SKM-1 treated with dmso at 0.1 percent for 144 hours (cell line): ENCODE measurements at regions not wholly inside any gene's neighbourhood (a gene's known extent, or its start where the extent isn't known, plus 50 kb on each side); places are given as distances from the start of the nearest gene placed in this dataset.

ENCODE experiments used
- DNase-seq: peaks from one replicate; lab custom pipeline; 2025; ENCODE audit not compliant: unreplicated experiment; lab: John Stamatoyannopoulos, UW

DNA sequence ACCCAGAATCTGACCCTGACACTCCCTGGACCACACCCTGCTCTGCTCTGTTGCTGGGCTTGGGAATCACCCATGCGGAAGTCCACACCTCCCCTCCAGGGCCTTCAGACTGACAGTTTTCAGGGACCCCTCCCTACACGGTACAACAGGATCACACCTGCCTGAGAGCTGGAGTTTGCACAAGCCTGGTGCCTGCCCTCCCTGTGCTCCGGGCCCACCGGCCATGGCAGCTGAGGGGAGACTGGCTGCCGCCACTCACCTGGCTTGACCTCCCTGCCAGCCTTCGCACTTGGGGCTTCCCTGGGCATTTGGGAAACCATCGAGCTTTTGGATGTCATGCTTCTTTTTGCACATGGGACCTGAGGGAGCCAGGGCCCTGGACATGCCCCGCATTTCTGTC, 95.9 kb upstream of the ANKRD34C start:
- no peak for DNase-seq

DNA sequence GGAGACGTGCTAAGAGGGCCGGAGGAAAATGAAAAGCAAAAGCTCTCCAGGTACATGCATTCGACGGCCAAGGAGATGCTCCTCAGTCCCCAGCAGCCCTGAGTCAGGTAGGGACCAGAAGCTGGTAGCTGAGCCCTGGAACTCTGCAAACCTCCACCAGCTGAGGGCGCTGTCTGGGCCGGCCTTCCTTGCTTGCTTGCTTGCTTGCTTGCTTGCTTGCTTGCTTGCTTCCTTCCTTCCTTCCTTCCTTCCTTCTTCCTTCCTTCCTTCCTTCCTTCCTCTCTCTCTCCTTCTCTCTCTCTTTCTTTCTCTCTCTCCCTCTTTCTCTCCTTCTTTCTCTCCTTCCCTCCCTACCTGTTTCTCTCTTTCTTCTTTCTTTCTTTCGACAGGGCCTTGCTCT, 94.6 kb upstream of the RASGRF1 start:
- DNase-seq: no peak

DNA sequence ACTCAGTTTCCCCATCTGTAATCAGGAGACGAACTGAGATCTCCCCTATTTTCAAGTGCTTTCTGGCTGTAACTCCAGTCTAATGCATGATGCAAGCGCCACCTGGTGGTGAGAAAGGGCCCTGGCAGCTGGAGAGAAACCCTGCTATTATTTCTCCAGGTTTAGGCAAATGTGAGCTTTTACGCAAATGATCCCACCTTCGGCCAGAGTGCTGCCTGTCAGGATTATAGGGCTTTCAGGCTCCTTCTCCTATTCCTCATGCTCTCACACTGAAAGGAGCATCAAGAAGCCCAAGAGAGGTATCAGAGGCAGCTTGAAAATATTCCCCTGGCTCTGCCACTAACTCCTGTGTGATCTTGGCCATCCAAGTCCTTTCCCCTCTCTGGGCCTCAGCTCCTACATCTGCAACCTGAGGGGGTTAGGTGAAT, 93.9 kb upstream of the RASGRF1 start:
- peak; percentile 28 for DNase-seq

DNA sequence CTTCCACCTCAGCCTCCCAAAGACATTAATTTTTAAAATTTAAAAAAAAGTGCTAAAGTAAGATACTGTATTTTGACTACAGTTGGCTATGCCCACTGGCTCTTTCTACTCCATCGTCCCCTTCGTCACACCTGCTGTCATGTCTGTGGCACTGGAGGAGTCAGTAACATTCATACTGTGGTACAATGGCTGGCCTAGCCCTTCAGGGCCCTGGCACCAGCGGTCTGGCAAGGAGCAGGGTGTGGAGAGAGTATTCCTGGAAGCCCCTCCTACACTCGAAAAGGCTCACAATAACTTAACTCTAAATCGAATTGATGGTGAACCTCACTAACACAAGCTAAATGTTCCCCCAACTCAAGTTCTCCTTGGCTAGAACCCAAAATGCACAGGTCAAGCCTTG, 89.7 kb upstream of the RASGRF1 start:
- DNase-seq: no peak

DNA sequence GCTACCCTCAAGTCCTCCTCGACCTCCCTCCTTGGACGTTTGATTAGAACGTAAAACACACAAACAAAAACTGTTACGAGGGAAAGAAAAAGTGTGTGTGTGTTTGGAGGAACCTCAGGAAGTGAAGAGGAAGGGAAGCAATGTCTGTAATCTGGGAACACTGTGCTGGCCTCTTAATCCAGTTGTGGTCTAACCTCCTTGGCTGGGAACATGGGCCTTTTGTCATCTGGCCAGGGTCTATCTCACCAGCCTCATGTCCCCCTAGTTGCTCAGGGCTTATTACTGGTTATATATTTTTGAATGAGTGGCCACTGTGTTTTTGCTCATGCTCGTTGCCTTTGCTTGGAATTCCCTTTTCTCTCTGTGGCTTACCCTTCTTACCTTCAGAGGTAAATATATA, 89.0 kb upstream of the RASGRF1 start:
- no peak for DNase-seq

DNA sequence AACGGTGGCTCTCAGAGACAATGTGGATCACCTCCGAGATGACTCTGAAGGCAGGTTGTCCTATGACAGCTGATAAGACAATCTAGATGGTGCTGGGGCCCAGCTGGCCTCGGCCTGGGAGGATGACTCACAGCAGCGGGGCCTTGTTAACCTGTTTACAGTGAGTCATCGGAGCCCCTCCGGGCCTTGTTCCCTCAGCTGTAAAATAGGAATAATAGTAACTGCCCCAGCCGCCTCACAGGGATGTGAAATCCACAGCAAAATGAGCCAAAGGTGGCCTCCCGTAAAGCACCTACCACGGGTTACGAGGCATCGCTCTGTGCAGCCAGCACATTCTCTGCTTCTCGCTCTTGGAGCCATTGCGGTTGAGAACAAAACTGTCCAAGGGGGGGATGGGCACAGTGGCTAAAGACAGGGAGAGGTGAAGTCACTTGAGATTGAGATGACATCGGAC, 88.6 kb upstream of the RASGRF1 start:
- no peak for DNase-seq

DNA sequence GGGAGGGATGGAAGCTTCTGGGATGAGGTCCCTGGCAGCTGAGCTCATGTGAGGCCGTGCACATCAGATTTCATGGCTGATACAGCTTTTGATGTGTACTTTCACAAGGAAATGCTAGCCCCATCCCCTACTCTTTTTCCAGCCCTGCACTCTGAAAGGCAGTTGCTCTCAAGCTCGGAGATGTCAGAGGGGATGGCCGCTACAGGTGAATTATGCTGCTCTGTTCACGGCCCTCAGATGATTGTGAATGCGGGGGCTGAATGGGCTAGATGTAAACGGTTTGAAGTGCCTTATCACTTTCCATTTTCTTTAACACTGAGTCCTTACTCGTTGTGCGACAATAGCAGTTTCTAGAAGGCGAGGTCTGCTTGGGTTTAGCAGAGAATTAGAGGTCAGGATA, 88.0 kb upstream of the RASGRF1 start:
- DNase-seq: no peak

DNA sequence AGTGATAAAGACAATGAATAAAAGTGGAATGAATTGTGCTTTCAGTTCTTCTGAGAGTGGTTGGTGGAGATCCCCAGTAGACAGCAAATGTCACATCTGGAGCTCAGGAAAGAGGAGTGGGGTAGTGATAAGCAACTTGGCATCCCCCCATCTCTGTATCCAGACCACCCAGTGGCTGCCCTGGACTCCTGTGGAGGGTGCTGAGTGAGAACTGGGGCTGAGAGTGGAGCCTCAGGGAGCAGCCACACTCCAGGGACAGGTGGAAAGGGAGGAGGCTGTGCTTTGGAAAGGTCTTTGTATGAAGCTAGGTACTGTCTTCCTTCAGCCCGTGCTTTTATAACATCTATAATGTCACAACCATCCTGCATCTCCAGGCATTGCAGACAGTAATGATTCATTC, 85.6 kb upstream of the RASGRF1 start:
- DNase-seq: no peak

DNA sequence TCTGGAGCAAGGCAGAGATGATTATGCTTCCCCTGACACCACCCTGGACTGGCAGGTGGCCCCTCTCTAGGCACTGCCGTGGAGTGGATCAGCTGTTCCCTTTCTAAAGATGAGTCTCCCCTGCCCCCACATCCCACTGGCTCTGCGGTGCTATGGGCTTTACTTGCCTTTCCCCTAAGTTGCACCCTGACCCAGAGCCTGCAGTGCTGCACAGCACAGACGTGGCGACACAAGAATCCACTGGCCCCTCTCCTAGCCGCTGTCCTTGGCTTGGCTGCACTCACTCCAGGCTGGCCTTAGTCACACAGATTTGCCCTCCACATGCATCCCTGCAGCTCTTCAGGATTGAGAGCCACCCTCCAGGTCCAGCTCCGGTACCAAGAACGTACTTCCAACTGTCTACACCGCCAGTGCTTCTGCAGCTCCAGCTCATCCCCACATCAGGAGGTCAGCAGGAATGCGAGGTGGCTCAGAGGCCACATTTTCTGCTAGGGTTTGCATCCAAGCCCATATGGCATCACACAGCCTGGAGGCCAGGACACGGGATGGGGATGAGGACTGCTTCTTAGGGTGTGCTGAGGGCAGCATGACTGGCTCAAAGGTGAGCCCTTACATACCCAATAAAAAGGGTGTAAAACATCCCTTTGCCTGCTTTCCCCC, 82.4 kb upstream of the RASGRF1 start:
- no peak for DNase-seq

DNA sequence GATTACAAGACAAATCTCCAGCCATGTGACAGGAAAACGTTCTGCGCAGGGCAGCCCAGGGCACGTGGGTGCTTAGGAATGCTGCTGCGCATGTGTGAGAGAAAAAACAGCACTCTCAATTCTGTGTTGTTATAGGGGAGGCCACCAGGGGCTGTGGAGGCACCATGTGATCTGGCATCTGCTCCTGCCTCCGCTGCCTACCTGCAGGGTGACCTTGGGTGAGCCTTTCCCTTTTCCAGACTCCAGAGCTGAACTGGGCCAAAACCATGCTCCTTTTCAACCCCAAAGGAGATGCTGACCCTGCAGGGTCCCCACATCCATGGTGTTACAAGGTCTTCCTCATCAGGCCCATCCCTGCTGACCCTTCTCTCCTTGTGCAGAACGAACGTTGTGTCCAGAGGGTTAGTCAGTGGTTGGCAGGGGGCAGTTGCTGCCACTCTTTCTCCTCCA, 81.5 kb upstream of the RASGRF1 start:
- DNase-seq: no peak

DNA sequence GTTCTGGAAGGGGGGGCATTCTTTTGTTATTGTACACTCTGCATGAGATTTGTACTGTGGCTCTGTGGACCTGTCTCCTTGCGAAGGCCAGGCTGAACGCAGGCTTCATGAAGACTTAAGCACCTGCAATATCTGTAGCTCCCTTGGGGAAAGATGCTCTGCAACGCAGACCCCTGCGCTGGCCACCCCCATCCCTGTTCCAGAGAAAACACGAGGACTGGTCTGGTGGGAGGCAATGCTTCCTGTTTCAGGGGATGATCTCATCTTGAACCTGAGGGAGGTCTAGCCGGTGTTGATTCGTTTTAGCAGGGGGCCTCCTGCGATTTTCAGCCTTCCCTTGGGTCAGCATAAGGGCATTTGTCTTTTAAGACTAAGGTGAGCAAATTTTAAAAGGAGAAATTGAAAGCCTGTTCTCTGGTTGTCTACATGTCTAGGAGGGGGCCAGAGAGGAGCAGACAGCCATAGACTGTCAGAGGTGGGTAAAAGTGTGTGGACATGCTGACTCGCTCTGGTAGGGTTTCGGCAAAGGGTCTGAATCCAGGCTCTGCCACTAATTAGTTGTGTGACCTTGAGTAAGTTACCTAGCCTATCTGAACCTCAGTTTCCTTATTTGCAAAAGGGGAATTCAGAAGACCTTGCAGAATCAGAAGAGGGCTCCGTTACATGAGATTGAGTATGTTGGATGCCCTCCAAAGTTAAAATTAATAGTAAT, 80.9 kb upstream of the RASGRF1 start:
- no peak for DNase-seq

DNA sequence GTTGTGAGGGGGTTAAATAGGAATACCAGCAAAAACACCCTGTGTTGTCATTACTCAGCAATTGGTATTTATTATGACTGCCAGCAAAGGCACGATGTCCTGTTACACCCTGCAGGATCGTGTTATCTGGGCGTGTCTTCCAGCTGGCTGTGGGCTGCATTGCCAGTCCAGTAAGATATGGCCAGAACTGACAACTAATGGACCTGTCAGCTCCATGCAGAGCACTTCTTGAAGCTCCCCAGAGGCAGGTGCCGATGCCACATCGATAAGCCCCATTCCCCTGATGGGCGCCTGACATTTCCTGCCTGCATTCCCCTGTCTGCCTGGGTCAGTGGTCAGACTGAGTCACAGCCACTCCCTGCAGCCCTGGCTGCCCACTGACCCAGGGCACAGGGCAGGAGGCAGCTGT, 79.7 kb upstream of the RASGRF1 start:
- DNase-seq: no peak

DNA sequence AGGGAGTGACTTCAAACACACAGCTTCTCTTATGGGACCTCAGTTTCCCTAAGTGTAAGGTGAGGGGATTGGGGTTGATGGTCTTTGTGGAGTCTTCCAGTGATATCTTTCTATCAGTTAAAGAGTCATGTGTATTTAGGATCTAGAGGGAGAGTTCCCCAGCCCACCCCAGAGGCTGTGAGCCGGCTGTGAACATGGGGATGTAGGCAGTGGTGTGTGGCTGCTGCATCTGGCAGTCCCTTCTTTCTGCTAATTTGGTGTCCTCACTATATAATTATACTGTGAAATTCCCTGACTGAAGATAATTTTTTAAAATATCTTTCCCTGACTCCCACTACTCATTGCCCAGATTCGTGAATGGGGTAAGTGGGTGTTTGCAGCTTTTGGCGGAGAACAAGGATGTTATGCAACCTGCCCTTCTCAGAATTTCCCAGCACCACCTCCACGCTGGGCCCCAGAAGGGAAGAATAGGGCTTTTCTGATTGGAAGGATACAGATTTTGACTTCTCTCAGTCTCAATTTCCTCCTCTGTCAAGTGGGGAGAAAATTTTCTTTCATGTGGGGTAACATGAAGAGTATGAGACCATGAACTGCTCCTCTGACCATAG, 79.0 kb upstream of the RASGRF1 start:
- no peak for DNase-seq

DNA sequence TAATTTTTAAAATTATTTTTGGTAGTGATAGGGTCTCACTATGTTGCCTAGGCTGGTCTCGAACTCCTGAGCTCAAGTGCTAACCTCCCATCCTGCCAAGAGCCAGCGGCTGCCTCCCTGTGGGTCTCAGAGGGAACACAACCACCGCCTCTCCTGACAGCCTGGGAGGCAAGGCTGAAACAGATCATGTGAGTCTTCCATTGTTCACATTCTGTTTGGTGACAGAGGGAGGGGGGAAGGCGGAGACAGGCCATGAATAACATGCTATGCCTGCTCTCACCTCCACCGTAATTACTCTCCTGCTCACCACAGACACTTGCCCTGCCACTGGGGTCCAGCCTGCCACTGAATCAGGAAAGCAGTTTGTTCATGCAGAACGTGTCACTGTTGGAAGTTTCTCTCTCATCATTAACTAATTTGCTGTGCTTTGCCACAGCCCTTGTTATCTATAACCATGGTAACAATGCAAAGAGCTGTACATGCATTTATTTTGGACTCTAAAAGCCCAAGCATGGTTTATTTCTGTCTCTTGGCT, 78.4 kb upstream of the RASGRF1 start:
- no peak for DNase-seq

DNA sequence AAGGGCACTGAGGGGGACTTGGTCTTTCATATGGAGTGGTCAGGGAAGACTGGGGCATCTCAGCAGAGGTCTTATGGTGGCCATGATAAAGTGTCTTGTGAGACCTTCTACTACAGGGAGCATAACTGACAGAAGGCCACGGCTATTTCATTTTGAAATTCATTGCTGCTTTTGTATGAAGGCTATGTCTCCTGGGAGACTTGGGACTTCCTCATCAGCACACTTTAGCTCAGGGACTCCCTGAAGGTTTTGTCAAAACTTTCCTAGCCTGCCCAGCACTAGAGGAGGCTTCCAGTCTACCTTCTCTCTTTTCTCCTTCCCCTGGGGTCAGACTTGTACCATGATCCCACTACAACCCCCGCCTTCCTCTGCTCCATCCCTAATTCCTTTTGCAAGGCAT, 77.2 kb upstream of the RASGRF1 start:
- no peak for DNase-seq

DNA sequence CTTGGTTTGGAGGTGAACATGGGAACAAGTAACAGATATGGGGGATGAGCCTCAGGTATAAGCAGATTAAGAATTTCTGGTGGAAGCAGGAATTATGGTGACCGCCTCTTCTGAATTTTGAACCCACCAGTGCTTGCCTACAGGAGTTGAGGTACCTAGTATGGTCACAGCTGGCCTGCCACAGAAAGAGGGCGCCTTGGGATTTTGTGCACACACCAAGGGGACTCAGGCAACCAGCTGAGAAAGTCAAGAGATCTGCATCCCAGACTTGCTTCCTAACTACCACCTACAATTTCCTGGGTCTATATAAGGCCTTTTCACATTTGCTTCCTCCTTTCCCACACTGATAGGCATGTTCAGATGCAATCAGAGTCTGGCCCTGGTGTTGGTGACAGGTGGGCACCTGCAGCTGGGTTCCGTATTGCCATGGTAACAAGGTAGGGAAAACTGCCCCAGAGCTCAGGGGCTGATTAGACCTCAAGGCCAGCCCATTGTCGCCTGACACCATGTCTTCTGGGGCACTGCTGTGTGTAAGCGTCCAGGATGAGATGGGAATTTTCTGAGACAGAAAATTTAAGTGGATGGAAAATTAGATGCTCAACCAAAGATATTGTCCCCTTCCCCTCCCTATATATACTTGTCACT, 75.9 kb upstream of the RASGRF1 start:
- no peak for DNase-seq

DNA sequence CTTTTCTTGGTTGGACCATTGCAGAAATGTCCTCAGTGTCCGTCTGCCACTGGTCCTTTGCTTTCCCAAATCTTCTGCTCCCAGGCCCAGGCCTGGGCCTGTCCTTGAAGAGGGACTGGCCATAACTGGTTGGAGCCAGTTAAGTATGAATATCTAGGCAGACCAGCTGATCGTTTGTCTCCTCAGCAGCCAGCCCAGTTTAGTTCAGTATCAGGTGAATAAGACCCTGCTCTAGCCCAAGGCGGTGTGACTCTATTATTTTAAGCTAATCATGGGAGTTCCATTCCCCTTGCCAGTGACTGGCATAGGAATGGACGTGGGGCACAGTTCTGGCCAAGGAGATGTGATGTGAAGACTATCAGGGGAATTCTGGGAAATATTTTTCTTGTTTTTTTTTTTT, 73.9 kb upstream of the RASGRF1 start:
- no peak for DNase-seq

DNA sequence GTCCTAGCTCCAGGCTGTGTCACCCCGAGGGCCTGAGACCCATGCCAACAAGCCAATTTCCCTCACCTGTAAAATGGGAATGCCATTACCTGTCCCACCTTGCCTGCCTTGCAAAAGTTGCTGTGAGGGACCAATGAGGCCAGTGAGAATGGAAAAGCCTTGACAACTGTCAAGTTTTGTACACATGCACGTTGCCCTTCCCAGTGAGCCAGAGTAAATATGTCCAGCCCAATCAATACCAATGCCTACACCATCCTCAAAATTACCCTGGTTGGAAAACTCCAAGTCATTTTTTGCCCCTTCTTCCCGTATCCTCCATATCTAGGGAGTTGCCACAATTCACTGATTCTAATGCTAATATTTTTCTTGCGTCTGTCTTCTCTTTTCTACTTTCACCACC, 73.5 kb upstream of the RASGRF1 start:
- no peak for DNase-seq

DNA sequence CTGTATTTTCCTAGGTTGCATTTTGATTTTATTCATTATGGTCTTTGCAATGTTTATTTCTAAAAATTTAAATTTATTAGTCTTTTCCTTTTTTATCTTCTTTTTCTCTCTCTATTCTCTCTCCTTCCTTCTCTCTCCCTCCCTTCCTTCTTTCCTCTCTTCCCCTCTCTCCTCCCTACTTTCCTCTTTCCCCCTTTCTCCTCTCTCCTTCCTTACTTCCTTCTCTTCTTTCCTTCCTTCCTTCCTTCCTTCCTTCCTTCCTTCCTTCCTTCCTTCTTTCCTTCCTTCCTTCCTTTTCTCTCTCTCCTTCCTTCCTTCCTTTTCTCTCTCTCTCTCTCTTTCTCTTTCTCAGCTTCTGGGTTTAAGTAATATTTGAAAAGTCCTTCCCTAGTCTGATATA, 72.8 kb upstream of the RASGRF1 start:
- DNase-seq: no peak

DNA sequence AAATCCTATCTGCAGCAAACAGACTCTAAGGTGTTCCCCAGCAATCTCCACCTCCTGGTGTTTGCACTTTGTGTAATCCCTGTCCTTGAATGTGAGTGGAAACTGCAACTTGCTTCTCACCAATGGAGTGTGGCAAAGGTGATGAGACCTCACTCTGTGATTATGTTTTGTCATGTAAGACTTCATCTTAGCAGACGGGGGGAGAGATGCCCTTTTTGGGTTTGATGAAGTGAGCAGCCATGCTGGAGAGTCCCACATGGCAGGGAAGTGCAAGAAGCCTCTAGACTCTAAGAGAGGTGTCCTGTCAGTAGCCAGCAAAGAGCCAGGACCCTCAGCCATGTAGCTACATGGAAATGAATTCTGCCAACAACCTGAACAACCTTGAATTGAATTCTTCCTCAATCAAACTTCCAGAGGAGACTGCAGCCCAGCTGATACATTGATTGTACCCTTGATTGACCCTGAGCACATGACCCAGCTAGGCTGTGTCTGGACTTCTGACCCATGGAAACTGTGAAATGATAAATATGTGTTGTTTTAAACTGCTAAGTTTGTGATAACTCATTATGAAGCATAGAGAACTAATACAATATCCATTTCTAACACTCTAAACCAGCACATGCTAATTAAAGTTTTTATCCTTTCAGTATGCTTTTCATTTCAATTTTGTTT, 71.4 kb upstream of the RASGRF1 start:
- DNase-seq: no peak

DNA sequence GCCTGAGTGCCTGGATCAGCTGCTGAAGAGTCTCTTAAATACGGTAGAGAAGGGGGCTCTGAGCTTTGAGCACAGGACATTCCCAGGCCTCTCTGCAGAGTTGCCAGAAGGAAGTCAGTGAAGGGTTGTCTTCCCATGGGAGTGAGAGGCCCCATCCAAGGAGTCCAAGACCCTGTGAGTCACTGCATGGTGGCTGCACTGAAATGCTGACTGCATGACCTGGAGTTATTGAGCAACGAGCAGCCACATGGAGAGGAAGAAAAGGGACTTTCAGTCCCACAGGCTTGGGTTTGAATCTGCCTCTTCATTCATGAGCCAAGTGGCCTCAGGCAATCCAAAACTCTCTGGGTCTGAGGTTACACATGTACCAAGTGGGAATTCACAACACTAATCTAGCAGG, 69.6 kb upstream of the RASGRF1 start:
- no peak for DNase-seq
